A673 (cell line): ENCODE measurements at regions not wholly inside any gene's neighbourhood (a gene's known extent, or its start where the extent isn't known, plus 50 kb on each side); places are given as distances from the start of the nearest gene placed in this dataset.

ENCODE experiments used
- BruUV-seq: library from RNA; stranded (reverse); fragments of 400-500 nt; replicated peaks from 2 replicates; lab custom pipeline; 2021; lab: Mats Ljungman, UMichigan
- CTCF ChIA-PET: fragments of 300-600 bp; sonication (Branson Sonifier 250); formaldehyde crosslinking; loops from one replicate; lab custom pipeline; 2022; ENCODE audit warnings: antibody characterized with exemption; lab: Charles Lee
- POLR2A ChIA-PET: fragments of 300-600 bp; sonication (Branson Sonifier 250); formaldehyde crosslinking; loops from one replicate; lab custom pipeline; 2022; ENCODE audit warnings: antibody characterized with exemption; ENCODE audit not compliant: low non-redundant PET; lab: Charles Lee
- DNase-seq: peaks from one replicate; pipeline ENCODE4 v3.0.0-alpha.2; 2015; ENCODE audit warnings: low spot score
- H3K27ac ChIP-seq: fragments of 200-600 bp; sonication (generic); 2 replicates; pipeline ENCODE4 v1.5.1; 2016; ENCODE audit warnings: mixed run types, low read depth, mild to moderate bottlenecking, mixed read lengths, antibody characterized with exemption, low read length; ENCODE audit not compliant: poor library complexity, severe bottlenecking
- H3K27me3 ChIP-seq: fragments of 200-600 bp; sonication (generic); replicated peaks from 2 replicates; pipeline ENCODE4 v1.6.1; 2017; ENCODE audit warnings: mixed run types, low read depth, mild to moderate bottlenecking, mixed read lengths, antibody characterized with exemption, low read length; ENCODE audit not compliant: insufficient read depth, poor library complexity
- H3K36me3 ChIP-seq: fragments of 200-600 bp; sonication (generic); 2 replicates; pipeline ENCODE4 v1.6.1; 2016; ENCODE audit warnings: mixed run types, mild to moderate bottlenecking, mixed read lengths, antibody characterized with exemption, low read length; ENCODE audit not compliant: insufficient read depth, poor library complexity, severe bottlenecking
- H3K4me1 ChIP-seq: fragments of 200-600 bp; sonication (generic); 2 replicates; pipeline ENCODE4 v1.6.1; 2017; ENCODE audit warnings: mixed run types, mild to moderate bottlenecking, mixed read lengths, antibody characterized with exemption, low read length; ENCODE audit not compliant: insufficient read depth, poor library complexity, severe bottlenecking
- H3K4me3 ChIP-seq: fragments of 200-600 bp; sonication (generic); 2 replicates; pipeline ENCODE4 v1.5.1; 2016; ENCODE audit warnings: low read depth, mixed run types, mild to moderate bottlenecking, mixed read lengths, low read length; ENCODE audit not compliant: poor library complexity, severe bottlenecking
- H3K9me3 ChIP-seq: fragments of 200-600 bp; sonication (generic); 2 replicates; pipeline ENCODE4 v1.6.1; 2016; ENCODE audit warnings: mixed run types, low read depth, mild to moderate bottlenecking, mixed read lengths, antibody characterized with exemption, low read length; ENCODE audit not compliant: poor library complexity, severe bottlenecking
- EZH2 ChIP-seq: fragments of 200-600 bp; sonication (generic); IDR thresholded peaks from 2 replicates; pipeline ENCODE4 v1.6.1; 2017; ENCODE audit warnings: borderline replicate concordance, low read depth, mild to moderate bottlenecking, mixed read lengths, antibody characterized with exemption, low read length; ENCODE audit not compliant: poor library complexity, severe bottlenecking
- intact Hi-C: fragments of 100-400 bp; cut with micrococcal nuclease; formaldehyde crosslinking; loops from one replicate; pipeline ENCODE4 v1.10.0; 2022; ENCODE audit not compliant: unreplicated experiment
- TF ChIP-seq, protein P1 (sequence below): fragments of 300-800, 200-600 bp; sonication (generic); conservative IDR thresholded peaks from 2 replicates; pipeline ENCODE4 v1.5.1; 2017; ENCODE audit warnings: low read depth, mild to moderate bottlenecking, antibody characterized with exemption, low read length, moderate library complexity, mixed read lengths

DNA sequence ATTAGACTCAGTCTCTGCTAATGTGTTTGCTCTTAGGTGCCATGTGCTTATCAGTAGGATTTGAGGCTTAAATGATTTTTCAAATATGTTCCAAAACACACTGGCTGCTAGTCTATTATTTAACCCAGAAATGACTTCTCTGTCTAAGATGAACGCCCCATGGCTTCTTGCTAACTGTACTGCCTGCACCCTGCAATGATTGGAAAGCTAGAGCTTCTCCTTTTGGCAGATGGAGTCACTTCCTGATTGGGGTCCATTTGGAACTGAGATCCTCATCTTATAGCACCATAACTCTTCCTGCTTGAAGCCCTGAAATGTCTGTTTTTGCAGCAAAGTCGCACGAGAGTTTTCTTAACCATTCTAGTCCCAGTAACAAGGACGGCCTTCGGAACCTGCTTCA is 186.5 kb upstream of the ADO start:
- ChIA-PET POLR2A (interaction anchor here (0.5 kb wide), 1 partner anchor 48 kb away, joined by 3 read pairs; no protein-coding TSS in a partner anchor), CTCF (no interaction called here)
- TF ChIP-seq EZH2 = no peak
- TF ChIP-seq, protein P1, sequence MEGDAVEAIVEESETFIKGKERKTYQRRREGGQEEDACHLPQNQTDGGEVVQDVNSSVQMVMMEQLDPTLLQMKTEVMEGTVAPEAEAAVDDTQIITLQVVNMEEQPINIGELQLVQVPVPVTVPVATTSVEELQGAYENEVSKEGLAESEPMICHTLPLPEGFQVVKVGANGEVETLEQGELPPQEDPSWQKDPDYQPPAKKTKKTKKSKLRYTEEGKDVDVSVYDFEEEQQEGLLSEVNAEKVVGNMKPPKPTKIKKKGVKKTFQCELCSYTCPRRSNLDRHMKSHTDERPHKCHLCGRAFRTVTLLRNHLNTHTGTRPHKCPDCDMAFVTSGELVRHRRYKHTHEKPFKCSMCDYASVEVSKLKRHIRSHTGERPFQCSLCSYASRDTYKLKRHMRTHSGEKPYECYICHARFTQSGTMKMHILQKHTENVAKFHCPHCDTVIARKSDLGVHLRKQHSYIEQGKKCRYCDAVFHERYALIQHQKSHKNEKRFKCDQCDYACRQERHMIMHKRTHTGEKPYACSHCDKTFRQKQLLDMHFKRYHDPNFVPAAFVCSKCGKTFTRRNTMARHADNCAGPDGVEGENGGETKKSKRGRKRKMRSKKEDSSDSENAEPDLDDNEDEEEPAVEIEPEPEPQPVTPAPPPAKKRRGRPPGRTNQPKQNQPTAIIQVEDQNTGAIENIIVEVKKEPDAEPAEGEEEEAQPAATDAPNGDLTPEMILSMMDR = no peak
- H3K4me3 ChIP-seq = no peak overlapping the region
- no TSS peak for BruUV-seq
- no peak for DNase-seq
- no peaks in the 10 kb centered on the region for H3K36me3 ChIP-seq
- H3K4me1 ChIP-seq = peaks cover 22% of the 10 kb centered on the region
- no peaks in the 10 kb centered on the region for H3K27me3 ChIP-seq
- intact Hi-C loops = loop anchor here (10.0 kb wide), 1 partner anchor 387 kb away; no protein-coding TSS in a partner anchor
- no peak overlapping the region for H3K27ac ChIP-seq
- H3K9me3 ChIP-seq = no peaks in the 10 kb centered on the region

DNA sequence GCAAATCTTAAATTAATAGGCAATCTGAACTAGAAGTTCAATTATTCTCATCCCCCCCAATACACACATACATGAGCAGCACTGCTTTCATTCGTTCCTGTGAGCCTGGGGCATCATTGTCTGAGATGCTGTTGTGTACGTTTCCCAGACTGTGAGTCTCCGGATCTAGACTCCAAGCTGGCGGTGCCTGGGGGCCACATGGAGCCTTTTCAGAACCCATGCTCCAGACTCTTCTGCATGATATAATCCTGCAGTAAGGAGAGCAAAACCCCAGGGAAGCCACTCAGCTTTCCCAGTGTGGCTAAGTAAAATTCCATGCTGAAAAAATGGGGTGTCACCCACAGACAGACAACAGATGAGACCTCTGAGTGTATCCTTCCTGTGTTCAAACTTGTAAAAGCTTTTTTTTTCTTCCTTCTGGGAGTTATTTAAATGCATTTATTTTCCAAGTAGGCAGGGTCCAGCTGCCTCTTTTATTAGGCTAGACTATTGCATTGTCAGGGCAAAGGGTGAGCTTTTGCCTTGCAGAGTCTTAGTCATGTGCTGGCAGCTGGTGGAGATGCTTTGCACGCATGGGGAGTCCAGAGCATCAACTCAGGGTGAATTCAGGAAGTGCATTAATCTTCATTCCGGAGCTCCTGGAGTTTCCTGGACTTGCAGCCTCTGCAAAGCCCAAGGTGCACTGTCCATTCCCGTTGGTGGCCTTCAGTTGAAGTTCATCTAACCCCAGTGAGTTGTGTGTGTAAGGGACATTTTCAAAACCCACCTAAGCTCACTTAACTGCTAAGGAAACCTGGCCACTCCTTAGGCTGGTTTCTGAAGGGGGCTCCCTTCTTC is 185.7 kb upstream of the ADO start:
- ChIA-PET CTCF (no interaction called here), POLR2A (no interaction called here)
- Histone ChIP-seq H3K9me3 (no peaks in the 10 kb centered on the region), H3K4me1 (peaks cover 15% of the 10 kb centered on the region), H3K27me3 (no peaks in the 10 kb centered on the region), H3K36me3 (no peaks in the 10 kb centered on the region), H3K4me3 (no peak overlapping the region), H3K27ac (no peak overlapping the region)
- intact Hi-C loops = loop anchor here (10.0 kb wide), 1 partner anchor 386 kb away; no protein-coding TSS in a partner anchor
- DNase-seq = peak; percentile 77
- no TSS peak for BruUV-seq
- no peak for TF ChIP-seq EZH2
- TF ChIP-seq, protein P1 = no peak

DNA sequence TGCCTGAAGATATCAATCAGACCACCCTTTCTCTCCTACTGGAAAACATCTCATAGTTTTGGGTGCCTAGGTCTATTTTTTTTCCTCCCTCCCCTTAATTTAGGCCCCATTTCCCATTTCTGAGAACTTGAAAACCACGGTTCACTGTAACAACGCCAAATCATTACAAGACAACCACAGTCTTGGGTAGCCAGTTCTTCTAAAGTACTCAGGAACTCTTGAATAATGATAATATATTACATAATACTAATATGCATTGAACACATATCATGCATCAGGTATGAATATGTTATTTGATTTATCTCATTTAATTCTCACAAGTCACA is 185.1 kb upstream of the ADO start:
- Histone ChIP-seq H3K27ac (no peak overlapping the region), H3K4me3 (no peak overlapping the region), H3K9me3 (no peaks in the 10 kb centered on the region), H3K4me1 (peaks cover 12% of the 10 kb centered on the region), H3K36me3 (no peaks in the 10 kb centered on the region), H3K27me3 (no peaks in the 10 kb centered on the region)
- intact Hi-C loops = loop anchor here (10.0 kb wide), 1 partner anchor 385 kb away; no protein-coding TSS in a partner anchor
- CTCF ChIA-PET = no interaction called here
- no peak for TF ChIP-seq EZH2
- TF ChIP-seq, protein P1 = no peak
- POLR2A ChIA-PET = no interaction called here
- no peak for DNase-seq
- no TSS peak for BruUV-seq
